HAP-1 (cell line): ENCODE measurements at regions not wholly inside any gene's neighbourhood (a gene's known extent, or its start where the extent isn't known, plus 50 kb on each side); places are given as distances from the start of the nearest gene placed in this dataset.
"Not testable (repeated sequence)": the region's sequence is repeated elsewhere in the genome, so short reads cannot be mapped to it uniquely, and the experiment has no call there.

ENCODE experiments used
- DNase-seq, 2 experiments: peaks; one replicate each; pipeline ENCODE4 v3.0.0-alpha.2; 2016 to 2020; ENCODE audit warnings: low spot score in 2 of 2
- H3K27me3 ChIP-seq: fragments of 250-450 bp; sonication (Bioruptor Pico); 2 replicates; pipeline ENCODE4 v1.5.1; 2020; ENCODE audit warnings: low read depth, mild to moderate bottlenecking, moderate library complexity
- H3K36me3 ChIP-seq: fragments of 250-450 bp; sonication (Bioruptor Pico); replicated peaks from 2 replicates; pipeline ENCODE4 v1.5.1; 2020; ENCODE audit warnings: mild to moderate bottlenecking
- H3K4me1 ChIP-seq: fragments of 250-450 bp; sonication (Bioruptor Pico); 2 replicates; pipeline ENCODE4 v1.5.1; 2020; ENCODE audit warnings: mild to moderate bottlenecking
- H3K4me3 ChIP-seq: fragments of 250-450 bp; sonication (Bioruptor Pico); 2 replicates; pipeline ENCODE4 v1.5.1; 2020; ENCODE audit warnings: mild to moderate bottlenecking, moderate library complexity
- H3K9me3 ChIP-seq: fragments of 250-450 bp; sonication (Bioruptor Pico); 2 replicates; pipeline ENCODE4 v1.5.1; 2020; ENCODE audit warnings: mild to moderate bottlenecking, moderate library complexity
- in situ Hi-C: fragments of 300-500 bp; cut with MboI; formaldehyde crosslinking; loops from 3 replicates; pipeline ENCODE4 v1.14.3; 2020; ENCODE audit warnings: low sequenced_read_pairs, inconsistent platforms, mixed read lengths

- DNase-seq = peak; percentile 12 to 95
- Histone ChIP-seq H3K9me3 (no peaks in the 10 kb centered on the region), H3K4me3 (no peak overlapping the region), H3K4me1 (peaks cover 16% of the 10 kb centered on the region), H3K36me3 (no peaks in the 10 kb centered on the region), H3K27me3 (no peaks in the 10 kb centered on the region)
- in situ Hi-C loops = no loop called here
Measured at GRCh38 chr13:53417601-53418000, 389.0 kb downstream of the OLFM4 start.

GRCh38 chr13:53422415-53422814 lies 393.8 kb downstream of the OLFM4 start:
- in situ Hi-C loops = no loop called here
- Histone ChIP-seq H3K4me3 (no peak overlapping the region), H3K27me3 (no peaks in the 10 kb centered on the region), H3K4me1 (peaks cover 7% of the 10 kb centered on the region), H3K36me3 (no peaks in the 10 kb centered on the region), H3K9me3 (no peaks in the 10 kb centered on the region; the same call in none of the 2 replicates)
- DNase-seq = no peak

- Histone ChIP-seq H3K4me3 (no peak overlapping the region), H3K4me1 (no peaks in the 10 kb centered on the region; the same call in 1 of the 2 replicates), H3K9me3 (peaks cover 3% of the 10 kb centered on the region; the same call in 1 of the 2 replicates), H3K27me3 (no peaks in the 10 kb centered on the region), H3K36me3 (no peaks in the 10 kb centered on the region)
- no peak for DNase-seq
- in situ Hi-C loops = no loop called here
Measured at GRCh38 chr13:53436396-53436795, 407.8 kb downstream of the OLFM4 start.

GRCh38 chr13:53439439-53440225 lies 411.0 kb downstream of the OLFM4 start:
- Histone ChIP-seq H3K4me1 (no peaks in the 10 kb centered on the region; the same call in 1 of the 2 replicates), H3K36me3 (no peaks in the 10 kb centered on the region), H3K27me3 (no peaks in the 10 kb centered on the region), H3K4me3 (no peak overlapping the region), H3K9me3 (peaks cover 3% of the 10 kb centered on the region; the same call in 1 of the 2 replicates)
- in situ Hi-C loops = no loop called here
- DNase-seq = no peak

- Histone ChIP-seq H3K9me3 (peaks cover 3% of the 10 kb centered on the region; the same call in 1 of the 2 replicates), H3K27me3 (no peaks in the 10 kb centered on the region), H3K4me1 (no peaks in the 10 kb centered on the region), H3K4me3 (no peak overlapping the region), H3K36me3 (no peaks in the 10 kb centered on the region)
- DNase-seq = no peak
- in situ Hi-C loops = no loop called here
Measured at GRCh38 chr13:53442979-53443378, 414.4 kb downstream of the OLFM4 start.

- no peaks in the 10 kb centered on the region for H3K27me3 ChIP-seq
- in situ Hi-C loops = no loop called here
- no peaks in the 10 kb centered on the region for H3K4me1 ChIP-seq
- no peak for DNase-seq
- H3K36me3 ChIP-seq = no peaks in the 10 kb centered on the region
- peaks cover 6% of the 10 kb centered on the region for H3K9me3 ChIP-seq
- no peak overlapping the region for H3K4me3 ChIP-seq
Measured at GRCh38 chr13:53445686-53446085, 417.1 kb downstream of the OLFM4 start.

GRCh38 chr13:53447456-53447855 lies 418.8 kb downstream of the OLFM4 start:
- Histone ChIP-seq H3K4me3 (no peak overlapping the region), H3K36me3 (no peaks in the 10 kb centered on the region), H3K9me3 (peaks cover 6% of the 10 kb centered on the region), H3K27me3 (no peaks in the 10 kb centered on the region), H3K4me1 (no peaks in the 10 kb centered on the region)
- DNase-seq = no peak
- in situ Hi-C loops = no loop called here

- no peaks in the 10 kb centered on the region for H3K27me3 ChIP-seq
- peaks cover 6% of the 10 kb centered on the region for H3K9me3 ChIP-seq
- DNase-seq = no peak
- no peak overlapping the region for H3K4me3 ChIP-seq
- in situ Hi-C loops = no loop called here
- H3K36me3 ChIP-seq = no peaks in the 10 kb centered on the region
- H3K4me1 ChIP-seq = no peaks in the 10 kb centered on the region
Measured at GRCh38 chr13:53447863-53448262, 419.2 kb downstream of the OLFM4 start.

- H3K4me3 ChIP-seq, H3K36me3 ChIP-seq, H3K9me3 ChIP-seq, H3K4me1 ChIP-seq, DNase-seq, H3K27me3 ChIP-seq, in situ Hi-C loops: not testable (repeated sequence)
Measured at GRCh38 chr13:53452263-53452808, 423.7 kb downstream of the OLFM4 start.

- Histone ChIP-seq H3K4me1 (peaks cover 16% of the 10 kb centered on the region), H3K4me3 (no peak overlapping the region), H3K27me3 (no peaks in the 10 kb centered on the region), H3K36me3 (no peaks in the 10 kb centered on the region), H3K9me3 (no peaks in the 10 kb centered on the region)
- peak; percentile 91 to 96 for DNase-seq
- in situ Hi-C loops = no loop called here
Measured at GRCh38 chr13:53460796-53461195, 432.2 kb downstream of the OLFM4 start.

GRCh38 chr13:53463106-53463505 lies 434.5 kb downstream of the OLFM4 start:
- no peaks in the 10 kb centered on the region for H3K9me3 ChIP-seq
- no peak for DNase-seq
- no peaks in the 10 kb centered on the region for H3K36me3 ChIP-seq
- H3K27me3 ChIP-seq = no peaks in the 10 kb centered on the region
- no peak overlapping the region for H3K4me3 ChIP-seq
- in situ Hi-C loops = no loop called here
- peaks cover 16% of the 10 kb centered on the region for H3K4me1 ChIP-seq

- no peaks in the 10 kb centered on the region for H3K4me1 ChIP-seq
- in situ Hi-C loops = no loop called here
Measured at GRCh38 chr13:53466576-53466975, 438.0 kb downstream of the OLFM4 start.

GRCh38 chr13:53473397-53473796 lies 444.8 kb downstream of the OLFM4 start:
- no peaks in the 10 kb centered on the region for H3K36me3 ChIP-seq
- H3K27me3 ChIP-seq = no peaks in the 10 kb centered on the region
- no peaks in the 10 kb centered on the region for H3K4me1 ChIP-seq
- no peak for DNase-seq
- H3K4me3 ChIP-seq = no peak overlapping the region
- in situ Hi-C loops = no loop called here
- no peaks in the 10 kb centered on the region for H3K9me3 ChIP-seq

More at GRCh38 chr13:53466576-53466975, 438.0 kb downstream of the OLFM4 start:
- Histone ChIP-seq H3K27me3 (no peaks in the 10 kb centered on the region), H3K9me3 (no peaks in the 10 kb centered on the region), H3K4me3 (no peak overlapping the region), H3K36me3 (no peaks in the 10 kb centered on the region)
- DNase-seq = no peak

GRCh38 chr13:53474878-53475277 lies 446.3 kb downstream of the OLFM4 start:
- no peak overlapping the region for H3K4me3 ChIP-seq
- no peak for DNase-seq
- no peaks in the 10 kb centered on the region for H3K9me3 ChIP-seq
- H3K27me3 ChIP-seq = no peaks in the 10 kb centered on the region
- H3K36me3 ChIP-seq = no peaks in the 10 kb centered on the region
- in situ Hi-C loops = no loop called here
- no peaks in the 10 kb centered on the region for H3K4me1 ChIP-seq
